H1 (cell line): ENCODE measurements at regions not wholly inside any gene's neighbourhood (a gene's known extent, or its start where the extent isn't known, plus 50 kb on each side); places are given as distances from the start of the nearest gene placed in this dataset.
A peak's percentile ranks its signal among the peaks of the same experiment; 100 is the strongest.

Source experiments
- CTCF ChIA-PET: fragments of 300-600 bp; sonication (Branson Sonifier 250); formaldehyde crosslinking; loops from one replicate; lab custom pipeline; 2021; ENCODE audit not compliant: partially characterized antibody; lab: Charles Lee
- POLR2A ChIA-PET: fragments of 300-600 bp; sonication (Branson Sonifier 250); formaldehyde crosslinking; loops from one replicate; lab custom pipeline; 2021; ENCODE audit warnings: inconsistent platforms; ENCODE audit not compliant: partially characterized antibody; lab: Charles Lee
- DNase-seq, 2 experiments: peaks; one replicate each; pipeline versions ENCODE4 v3.0.0 to v3.0.0-alpha.2; 2010 to 2022; ENCODE audit warnings: low spot score in 2 of 2, low read depth in 1 of 2, mixed read lengths in 1 of 2
- FAIRE-seq: peaks from 2 replicates; lab custom pipeline; 2011; peaks lifted over from hg19 to GRCh38; lab: Jason Lieb, UNC
- H2AFZ ChIP-seq: 2 replicates; pipeline ENCODE4 v1.8.1; 2012; ENCODE audit warnings: low read length, inconsistent platforms
- H2AK5ac ChIP-seq: 2 replicates; pipeline ENCODE4 v1.6.1; 2013; ENCODE audit warnings: low read depth, low read length
- H2BK120ac ChIP-seq: replicated peaks from 2 replicates; pipeline ENCODE3; 2013; ENCODE audit warnings: low read depth, low read length, inconsistent platforms
- H2BK12ac ChIP-seq: 2 replicates; pipeline ENCODE4 v1.6.1; 2013; ENCODE audit warnings: low read depth, low read length
- H2BK15ac ChIP-seq: 2 replicates; pipeline ENCODE4 v1.6.1; 2013; ENCODE audit warnings: low read length
- H2BK20ac ChIP-seq: 2 replicates; pipeline ENCODE4 v1.6.1; 2013; ENCODE audit warnings: low read length
- H2BK5ac ChIP-seq: 2 replicates; pipeline ENCODE4 v1.6.1; 2013; ENCODE audit warnings: low read depth, low read length
- H3K14ac ChIP-seq: 2 replicates; pipeline ENCODE4 v1.6.1; 2013; ENCODE audit warnings: inconsistent platforms; ENCODE audit not compliant: insufficient read length
- H3K18ac ChIP-seq: 2 replicates; pipeline ENCODE4 v1.6.1; 2013; ENCODE audit warnings: low read length; ENCODE audit errors: extremely low read depth
- H3K23ac ChIP-seq: 2 replicates; pipeline ENCODE4 v1.6.1; 2013; ENCODE audit warnings: inconsistent platforms; ENCODE audit not compliant: insufficient read length
- H3K23me2 ChIP-seq: 2 replicates; pipeline ENCODE4 v1.6.1; 2013; ENCODE audit warnings: low read depth, low read length
- H3K27ac ChIP-seq: 2 replicates; pipeline ENCODE4 v1.6.1; 2011; ENCODE audit warnings: low read depth, low read length, inconsistent platforms
- H3K27me3 ChIP-seq, 4 experiments: replicated peaks in 1 of 4; 1 replicate in 1 of 4; 2 replicates in 3 of 4; pipeline versions ENCODE4 v1.6.1 to v1.8.1; 2011 to 2013; ENCODE audit warnings: low read length in 3 of 4, mild to moderate bottlenecking in 3 of 4, inconsistent platforms in 2 of 4, mixed read lengths in 2 of 4, moderate library complexity in 1 of 4; ENCODE audit not compliant: control insufficient read depth in 3 of 4, insufficient read depth in 3 of 4; ENCODE audit errors: extremely low read depth in 1 of 4
- H3K36me3 ChIP-seq, 4 experiments: 2 replicates each; pipeline versions ENCODE4 v1.6.1 to v1.8.1; 2011 to 2013; ENCODE audit warnings: mild to moderate bottlenecking in 4 of 4, low read length in 3 of 4, moderate library complexity in 2 of 4, control low read depth in 1 of 4, inconsistent platforms in 1 of 4; ENCODE audit not compliant: insufficient read depth in 4 of 4, control insufficient read depth in 2 of 4
- H3K4ac ChIP-seq: replicated peaks from 2 replicates; pipeline ENCODE3; 2013; ENCODE audit warnings: low read length, low read depth, mixed read lengths, inconsistent platforms; ENCODE audit not compliant: insufficient read length
- H3K4me1 ChIP-seq, 4 experiments: replicated peaks in 1 of 4; 1 replicate in 1 of 4; 2 replicates in 3 of 4; pipeline versions ENCODE4 v1.6.1 to v1.8.1; 2011 to 2013; ENCODE audit warnings: low read length in 3 of 4, inconsistent platforms in 2 of 4, mixed read lengths in 1 of 4; ENCODE audit not compliant: insufficient read depth in 4 of 4, control insufficient read depth in 3 of 4
- H3K4me2 ChIP-seq, 2 experiments: 2 replicates each; pipeline versions ENCODE4 v1.6.1 to v1.8.1; 2011 to 2013; ENCODE audit warnings: low read depth in 2 of 2, low read length in 2 of 2, control low read depth in 1 of 2, inconsistent platforms in 1 of 2, mild to moderate bottlenecking in 1 of 2; ENCODE audit not compliant: insufficient read depth in 1 of 2
- H3K4me3 ChIP-seq, 4 experiments: fragments of 200-600, 300-600 bp in 1 of 4; sonication (generic), shearing (Covaris generic), sonication (Bioruptor Twin) in 1 of 4; 2 replicates each; pipeline versions ENCODE4 v1.5.1 to v1.8.1; 2011 to 2016; ENCODE audit warnings: low read length in 4 of 4, low read depth in 3 of 4, control low read depth in 2 of 4, inconsistent platforms in 2 of 4, mild to moderate bottlenecking in 2 of 4, mixed read lengths in 1 of 4, moderate library complexity in 1 of 4; ENCODE audit not compliant: insufficient read depth in 2 of 4; ENCODE audit errors: extremely low read depth in 1 of 4
- H3K56ac ChIP-seq: replicated peaks from 2 replicates; pipeline ENCODE3; 2013; ENCODE audit warnings: low read depth, mild to moderate bottlenecking, mixed read lengths, low read length, inconsistent platforms; ENCODE audit not compliant: insufficient read length
- H3K79me1 ChIP-seq: 2 replicates; pipeline ENCODE4 v1.6.1; 2013; ENCODE audit warnings: low read depth, low read length, control low read depth
- H3K79me2 ChIP-seq, 2 experiments: 2 replicates each; pipeline versions ENCODE4 v1.6.1 to v1.8.1; 2012 to 2013; ENCODE audit warnings: low read length in 2 of 2, mild to moderate bottlenecking in 2 of 2, inconsistent platforms in 1 of 2; ENCODE audit not compliant: insufficient read depth in 2 of 2, control insufficient read depth in 1 of 2
- H3K9ac ChIP-seq, 4 experiments: replicated peaks in 1 of 4; 1 replicate in 1 of 4; 2 replicates in 3 of 4; pipeline versions ENCODE4 v1.6.1 to v1.8.1; 2011 to 2013; ENCODE audit warnings: low read depth in 3 of 4, low read length in 3 of 4, control low read depth in 2 of 4, mild to moderate bottlenecking in 2 of 4, moderate library complexity in 2 of 4, inconsistent platforms in 1 of 4; ENCODE audit errors: extremely low read depth in 1 of 4
- H3K9me3 ChIP-seq, 2 experiments: 2 replicates each; pipeline versions ENCODE4 v1.6.1 to v1.8.1; 2012 to 2013; ENCODE audit warnings: mild to moderate bottlenecking in 2 of 2, moderate library complexity in 2 of 2, control low read depth in 1 of 2, inconsistent platforms in 1 of 2, low read depth in 1 of 2, low read length in 1 of 2, mixed read lengths in 1 of 2; ENCODE audit not compliant: insufficient read depth in 2 of 2
- H4K20me1 ChIP-seq, 2 experiments: replicated peaks in 1 of 2; 2 replicates each; pipeline versions ENCODE3 to v1.8.1; 2011 to 2013; ENCODE audit warnings: inconsistent platforms in 2 of 2, low read length in 2 of 2, mild to moderate bottlenecking in 1 of 2; ENCODE audit not compliant: insufficient read depth in 2 of 2, control insufficient read depth in 1 of 2
- H4K5ac ChIP-seq: 2 replicates; pipeline ENCODE4 v1.6.1; 2013; ENCODE audit warnings: low read length, low read depth, mixed read lengths, inconsistent platforms; ENCODE audit not compliant: insufficient read length
- H4K8ac ChIP-seq: 2 replicates; pipeline ENCODE4 v1.8.0; 2013; ENCODE audit warnings: mild to moderate bottlenecking, moderate library complexity, low read length, inconsistent platforms; ENCODE audit not compliant: insufficient read depth; ENCODE audit errors: extremely low read depth
- H4K91ac ChIP-seq: replicated peaks from 2 replicates; pipeline ENCODE3; 2013; ENCODE audit warnings: low read length, mixed read lengths, inconsistent platforms; ENCODE audit not compliant: insufficient read length
- ASH2L ChIP-seq: fragments of 200-600, 300-600 bp; sonication (generic); IDR thresholded peaks from one replicate; pipeline ENCODE4 v1.7.1; 2017; ENCODE audit warnings: low read length
- EGR1 ChIP-seq: IDR thresholded peaks from 2 replicates; pipeline ENCODE4 v1.6.1; 2011; ENCODE audit warnings: low read depth, low read length, borderline replicate concordance
- EZH2 ChIP-seq: fragments of 200-600 bp; sonication (generic); IDR thresholded peaks from 2 replicates; pipeline ENCODE4 v1.7.1; 2012; ENCODE audit warnings: low read depth, mild to moderate bottlenecking, moderate library complexity, low read length, inconsistent platforms; ENCODE audit not compliant: severe bottlenecking
- GABPA ChIP-seq: IDR thresholded peaks from 2 replicates; pipeline ENCODE4 v1.6.1; 2011; ENCODE audit warnings: mild to moderate bottlenecking, low read length, moderate library complexity, borderline replicate concordance; ENCODE audit not compliant: insufficient read depth
- HDAC2 ChIP-seq, 2 experiments: fragments of 300-600 bp in 1 of 2; sonication (generic) in 1 of 2; IDR thresholded peaks; 2 replicates each; pipeline ENCODE4 v1.6.1; 2011 to 2012; ENCODE audit warnings: low read depth in 2 of 2, low read length in 2 of 2, mild to moderate bottlenecking in 2 of 2, moderate library complexity in 2 of 2, borderline replicate concordance in 1 of 2, inconsistent platforms in 1 of 2
- HDAC6 ChIP-seq: IDR thresholded peaks from one replicate; pipeline ENCODE4 v1.7.1; 2012; ENCODE audit warnings: low read depth, mild to moderate bottlenecking, inconsistent platforms, low read length, moderate library complexity
- JUN ChIP-seq: IDR thresholded peaks from 2 replicates; pipeline ENCODE4 v1.6.1; 2011; ENCODE audit warnings: low read depth, mild to moderate bottlenecking, improper control_type of control experiment, low read length
- RAD21 ChIP-seq, 2 experiments: IDR thresholded peaks in 1 of 2; conservative IDR thresholded peaks in 1 of 2; 2 replicates each; pipeline ENCODE4 v1.6.1; 2011; ENCODE audit warnings: low read depth in 2 of 2, low read length in 2 of 2, improper control_type of control experiment in 1 of 2, inconsistent platforms in 1 of 2, mild to moderate bottlenecking in 1 of 2, moderate library complexity in 1 of 2
- SIN3A ChIP-seq, 2 experiments: IDR thresholded peaks in 1 of 2; conservative IDR thresholded peaks in 1 of 2; 2 replicates each; pipeline ENCODE4 v1.6.1; 2011 to 2012; ENCODE audit warnings: low read length in 2 of 2, improper control_type of control experiment in 1 of 2, low read depth in 1 of 2, mild to moderate bottlenecking in 1 of 2
- SIRT6 ChIP-seq: IDR thresholded peaks from one replicate; pipeline ENCODE4 v1.7.1; 2012; ENCODE audit warnings: low read length, inconsistent platforms
- SP4 ChIP-seq: IDR thresholded peaks from 2 replicates; pipeline ENCODE4 v1.6.1; 2012; ENCODE audit warnings: low read length, inconsistent platforms
- TAF7 ChIP-seq: optimal IDR thresholded peaks from 2 replicates; pipeline ENCODE3; 2011; ENCODE audit warnings: low read depth, mild to moderate bottlenecking, inconsistent platforms, low read length, moderate library complexity, borderline replicate concordance
- WGBS, 2 experiments: shearing (Covaris generic) in 1 of 2; methylation state at CpG; one replicate each; pipeline versions ENCODE4 v1.1.6 to v1.1.7; 2013 to 2015; ENCODE audit warnings: low lambda C conversion rate in 2 of 2, mixed read lengths in 2 of 2, inconsistent platforms in 1 of 2, low coverage in 1 of 2, missing lambda C conversion rate in 1 of 2; ENCODE audit not compliant: insufficient replicate concordance in 2 of 2, insufficient coverage in 1 of 2, insufficient read length in 1 of 2; ENCODE audit errors: extremely low coverage in 1 of 2, missing lambda C conversion rate in 1 of 2; 5-methylcytosine and 5-hydroxymethylcytosine counted together

DNA sequence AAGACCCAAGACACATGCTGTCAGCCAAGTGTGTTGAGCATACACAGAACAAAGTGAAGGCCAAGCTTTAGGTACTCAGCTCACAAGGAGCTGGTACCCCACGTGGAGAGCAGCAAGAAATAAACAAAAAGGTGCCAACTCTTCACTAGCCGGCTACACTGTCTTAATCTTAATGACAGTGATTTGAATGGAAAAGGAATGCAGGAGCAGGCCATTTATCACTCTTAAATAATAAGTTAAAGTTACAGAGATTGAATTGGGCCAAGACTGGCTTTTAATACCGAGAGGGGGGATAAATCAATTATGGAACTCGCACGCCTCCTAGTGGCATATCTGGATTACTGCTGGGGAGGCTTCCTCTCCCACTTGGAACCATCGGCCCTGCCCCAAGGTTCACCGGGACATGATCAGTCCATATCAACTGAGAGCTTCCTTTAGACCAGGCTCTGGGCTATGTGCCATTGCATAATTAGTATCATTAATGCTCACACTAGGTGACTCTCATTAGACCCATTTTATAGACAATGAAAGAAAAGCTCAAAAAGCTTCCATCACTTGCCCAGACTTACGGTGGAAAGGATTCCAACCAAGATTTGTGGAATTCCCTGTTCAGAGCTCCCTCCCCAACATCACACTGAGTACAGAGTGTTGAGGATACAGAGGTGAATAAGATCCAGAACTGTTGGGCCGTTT, 94.0 kb downstream of the ACTL7B start:
- no peak overlapping the region for H2BK5ac ChIP-seq
- peak; percentile 21 to 71 for DNase-seq
- no peak overlapping the region for H2BK20ac ChIP-seq
- H3K9me3 ChIP-seq, result no peaks in the 10 kb centered on the region
- ChIA-PET CTCF (interaction anchor here (0.6 to 3.4 kb wide), 60 partner anchors 8 to 1339 kb away, joined by 3 to 24 read pairs (median 4); no protein-coding TSS in a partner anchor), POLR2A (no interaction called here)
- no peak overlapping the region for H3K56ac ChIP-seq
- no peak overlapping the region for H4K5ac ChIP-seq
- H3K23me2 ChIP-seq, result no peaks in the 10 kb centered on the region
- no peaks in the 10 kb centered on the region for H3K36me3 ChIP-seq
- no peak overlapping the region for H3K23ac ChIP-seq
- no peak overlapping the region for H3K4ac ChIP-seq
- no peak overlapping the region for H3K18ac ChIP-seq
- H2AK5ac ChIP-seq, result no peak overlapping the region
- no peak overlapping the region for H3K9ac ChIP-seq
- no peaks in the 10 kb centered on the region for H3K27me3 ChIP-seq
- no peak overlapping the region for H4K91ac ChIP-seq
- WGBS, 2 experiments, result 43% methylated on average over 8 of the region's 9 CpGs; no CpG with 5 or more reads in 1 of the 2 experiments
- 0 out of 7 replicates have a peak, but pooled peaks cover 0 to 1% (median 0%) of the 10 kb centered on the region in 4 experiments for H3K4me1 ChIP-seq
- no peaks in the 10 kb centered on the region for H3K79me1 ChIP-seq
- no peak overlapping the region for H4K8ac ChIP-seq
- H3K4me3 ChIP-seq, result no peak overlapping the region
- no peaks in the 10 kb centered on the region for H3K79me2 ChIP-seq
- H4K20me1 ChIP-seq, result no peaks in the 10 kb centered on the region
- H2BK15ac ChIP-seq, result no peak overlapping the region
- H2BK120ac ChIP-seq, result no peak overlapping the region
- H2AFZ ChIP-seq, result peak overlapping the region; percentile 5; the same call in 1 of the 2 replicates
- H3K14ac ChIP-seq, result no peak overlapping the region
- H2BK12ac ChIP-seq, result no peak overlapping the region; the same call in 1 of the 2 replicates
- no peak overlapping the region for H3K4me2 ChIP-seq
- H3K27ac ChIP-seq, result no peak overlapping the region
- FAIRE-seq, result no peak
- TF ChIP-seq TAF7, result peak; percentile 17
- no peak for TF ChIP-seq ASH2L
- no peak for TF ChIP-seq HDAC2 (IDR thresholded peaks at IDR 0.05; ENCODE audit: borderline replicate concordance in 1 of 2, low read depth in 2 of 2, low read length in 2 of 2)
- no peak for TF ChIP-seq EGR1
- no peak for TF ChIP-seq JUN
- TF ChIP-seq SIRT6, result no peak
- TF ChIP-seq HDAC6, result no peak
- no peak for TF ChIP-seq SIN3A (conservative IDR thresholded peaks at IDR 0.05 in 1 of 2, IDR thresholded peaks at IDR 0.05 in 1 of 2; ENCODE audit: low read depth in 1 of 2, low read length in 2 of 2)
- no peak for TF ChIP-seq SP4
- no peak for TF ChIP-seq EZH2
- TF ChIP-seq GABPA, result no peak
- TF ChIP-seq RAD21 (IDR thresholded peaks at IDR 0.05 in 1 of 2, conservative IDR thresholded peaks at IDR 0.05 in 1 of 2; ENCODE audit: low read depth in 2 of 2, low read length in 2 of 2), result peak; percentile 90 to 92
